HCT116 (cell line): ENCODE measurements at regions not wholly inside any gene's neighbourhood (a gene's known extent, or its start where the extent isn't known, plus 50 kb on each side); places are given as distances from the start of the nearest gene placed in this dataset.

ENCODE experiments used
- ATAC-seq: fragments of 200-7000 bp; cut with Tn5 transposase; 2 replicates; pipeline ENCODE4 v1.9.1; 2020; ENCODE audit warnings: mild to moderate bottlenecking, moderate library complexity
- BruUV-seq: library from RNA; stranded (reverse); fragments of 400-500 nt; replicated peaks from 2 replicates; lab custom pipeline; 2021; lab: Mats Ljungman, UMichigan
- CTCF ChIA-PET: fragments of 300-600 bp; sonication (Branson Sonifier 250); formaldehyde crosslinking; loops from one replicate; lab custom pipeline; 2021; ENCODE audit warnings: antibody characterized with exemption; lab: Charles Lee
- POLR2A ChIA-PET: fragments of 300-600, 350-600 bp; sonication (Branson Sonifier 250); formaldehyde crosslinking; loops from one replicate; lab custom pipeline; 2021; ENCODE audit warnings: antibody characterized with exemption; lab: Charles Lee
- RAD21 ChIA-PET, 2 experiments: fragments of 300-600 bp; sonication (Branson Sonifier 250); formaldehyde crosslinking; loops; one replicate each; lab custom pipeline; 2023; ENCODE audit warnings: low total read pairs in 2 of 2; ENCODE audit not compliant: uncharacterized antibody in 2 of 2, unreplicated experiment in 2 of 2, low non-redundant PET in 1 of 2; lab: Charles Lee
- DNase-seq: peaks from one replicate; pipeline ENCODE4 v3.0.0-alpha.2; 2010; ENCODE audit warnings: low read depth, low spot score
- H2AFZ ChIP-seq: fragments of 200-600 bp; shearing (Covaris generic), sonication (generic); 2 replicates; pipeline ENCODE4 v1.6.1; 2017; ENCODE audit warnings: low read depth, mixed run types, mixed read lengths, antibody characterized with exemption, low read length; ENCODE audit not compliant: poor library complexity, severe bottlenecking
- H3K27ac ChIP-seq: 2 replicates; pipeline ENCODE4 v1.5.1; 2012; ENCODE audit warnings: low read depth, low read length
- H3K27me3 ChIP-seq: fragments of 200-600 bp; sonication (generic); 2 replicates; pipeline ENCODE4 v1.6.1; 2016; ENCODE audit warnings: mixed run types, low read length, mixed read lengths; ENCODE audit not compliant: insufficient read depth
- H3K36me3 ChIP-seq, 2 experiments: fragments of 200-500 bp in 1 of 2; fragments of 200-600 bp in 1 of 2; sonication (Bioruptor generic) in 1 of 2; sonication (generic) in 1 of 2; 2 replicates each; pipeline versions ENCODE4 v1.5.1 to v1.6.1; 2014 to 2016; ENCODE audit warnings: low read length in 2 of 2, inconsistent platforms in 1 of 2, mixed read lengths in 1 of 2, mixed run types in 1 of 2; ENCODE audit not compliant: insufficient read depth in 2 of 2, control insufficient read depth in 1 of 2
- H3K4me1 ChIP-seq, 2 experiments: fragments of 200-600 bp in 1 of 2; sonication (generic) in 1 of 2; 2 replicates each; pipeline versions ENCODE4 v1.5.1 to v1.6.1; 2012 to 2017; ENCODE audit warnings: low read length in 2 of 2, inconsistent platforms in 1 of 2, mild to moderate bottlenecking in 1 of 2, mixed read lengths in 1 of 2, mixed run types in 1 of 2, moderate library complexity in 1 of 2; ENCODE audit not compliant: insufficient read depth in 2 of 2, control insufficient read depth in 1 of 2
- H3K4me2 ChIP-seq: fragments of 200-600 bp; sonication (generic); 2 replicates; pipeline ENCODE4 v1.6.1; 2017; ENCODE audit warnings: mixed run types, low read length, mixed read lengths
- H3K4me3 ChIP-seq, 2 experiments: fragments of 200-600 bp in 1 of 2; sonication (generic) in 1 of 2; replicated peaks in 1 of 2; 2 replicates each; pipeline ENCODE4 v1.5.1; 2011 to 2016; ENCODE audit warnings: low read length in 2 of 2, control low read depth in 1 of 2, low read depth in 1 of 2, mild to moderate bottlenecking in 1 of 2, mixed read lengths in 1 of 2, mixed run types in 1 of 2
- H3K79me2 ChIP-seq: fragments of 200-600 bp; sonication (generic); 2 replicates; pipeline ENCODE4 v1.6.1; 2017; ENCODE audit warnings: mild to moderate bottlenecking, mixed run types, low read length, moderate library complexity, mixed read lengths; ENCODE audit not compliant: insufficient read depth
- H3K9ac ChIP-seq: fragments of 200-600 bp; sonication (generic); 2 replicates; pipeline ENCODE4 v1.6.1; 2016; ENCODE audit warnings: low read length, mixed read lengths
- H3K9me2 ChIP-seq: fragments of 200-600 bp; sonication (generic), shearing (Covaris generic); 2 replicates; pipeline ENCODE4 v1.6.1; 2017; ENCODE audit warnings: mixed run types, mild to moderate bottlenecking, moderate library complexity; ENCODE audit not compliant: insufficient read depth
- H3K9me3 ChIP-seq, 2 experiments: fragments of 200-500 bp in 1 of 2; fragments of 200-600 bp in 1 of 2; sonication (Bioruptor generic) in 1 of 2; sonication (generic) in 1 of 2; 2 replicates each; pipeline ENCODE4 v1.6.1; 2014 to 2017; ENCODE audit warnings: low read length in 2 of 2, mixed read lengths in 2 of 2, inconsistent platforms in 1 of 2, low read depth in 1 of 2, mild to moderate bottlenecking in 1 of 2, mixed run types in 1 of 2, moderate library complexity in 1 of 2; ENCODE audit not compliant: control insufficient read depth in 1 of 2, insufficient read depth in 1 of 2
- H4K20me1 ChIP-seq: fragments of 200-600 bp; sonication (generic), shearing (Covaris generic); 2 replicates; pipeline ENCODE4 v1.6.1; 2017; ENCODE audit warnings: mixed run types, mild to moderate bottlenecking, moderate library complexity; ENCODE audit not compliant: insufficient read depth
- CEBPB ChIP-seq: IDR thresholded peaks from 2 replicates; pipeline ENCODE4 v1.6.1; 2012; ENCODE audit warnings: low read depth
- EGR1 ChIP-seq: IDR thresholded peaks from 2 replicates; pipeline ENCODE4 v1.6.1; 2012; ENCODE audit warnings: low read depth
- EZH2 ChIP-seq: fragments of 200-600 bp; sonication (generic); IDR thresholded peaks from 2 replicates; pipeline ENCODE4 v1.6.1; 2017; ENCODE audit warnings: antibody characterized with exemption, mixed run types
- FOSL1 ChIP-seq: IDR thresholded peaks from 2 replicates; pipeline ENCODE4 v1.6.1; 2012; ENCODE audit warnings: low read depth
- JUND ChIP-seq: IDR thresholded peaks from 2 replicates; pipeline ENCODE4 v1.6.1; 2012
- POLR2A ChIP-seq: IDR thresholded peaks from 2 replicates; pipeline ENCODE4 v1.7.0; 2011; ENCODE audit warnings: borderline replicate concordance; ENCODE audit not compliant: insufficient read depth, insufficient read length; ENCODE audit errors: extremely low read depth
- RAD21 ChIP-seq: IDR thresholded peaks from 2 replicates; pipeline ENCODE4 v1.6.1; 2012; ENCODE audit warnings: low read depth, mild to moderate bottlenecking
- SP1 ChIP-seq: IDR thresholded peaks from 2 replicates; pipeline ENCODE4 v1.6.1; 2012; ENCODE audit warnings: low read depth
- SRF ChIP-seq: IDR thresholded peaks from 2 replicates; pipeline ENCODE4 v1.6.1; 2012; ENCODE audit warnings: low read depth
- TCF7L2 ChIP-seq: IDR thresholded peaks from 2 replicates; pipeline ENCODE4 v1.7.0; 2011; ENCODE audit warnings: borderline replicate concordance, inconsistent platforms; ENCODE audit not compliant: insufficient read depth, insufficient read length; ENCODE audit errors: extremely low read depth
- YY1 ChIP-seq: IDR thresholded peaks from 2 replicates; pipeline ENCODE4 v1.6.1; 2011; ENCODE audit warnings: low read length, low read depth, moderate library complexity, mild to moderate bottlenecking; ENCODE audit not compliant: insufficient replicate concordance; ENCODE audit errors: extremely low read depth
- ZNF274 ChIP-seq: fragments of 200-500 bp; sonication (Bioruptor generic); IDR thresholded peaks from 2 replicates; pipeline ENCODE4 v1.6.1; 2014; ENCODE audit warnings: mild to moderate bottlenecking, low read depth, low read length, inconsistent platforms
- intact Hi-C: fragments of 100-400 bp; cut with micrococcal nuclease; formaldehyde crosslinking; loops from 2 replicates; pipeline ENCODE4 v1.10.0; 2022
- TF ChIP-seq, protein P1 (sequence below): IDR thresholded peaks from 2 replicates; pipeline ENCODE4 v1.6.1; 2012
- TF ChIP-seq, protein P2 (sequence below): IDR thresholded peaks from 2 replicates; pipeline ENCODE4 v1.6.1; 2012
- TF ChIP-seq, protein P3 (sequence below): IDR thresholded peaks from 2 replicates; pipeline ENCODE4 v1.6.1; 2012; ENCODE audit warnings: low read depth

DNA sequence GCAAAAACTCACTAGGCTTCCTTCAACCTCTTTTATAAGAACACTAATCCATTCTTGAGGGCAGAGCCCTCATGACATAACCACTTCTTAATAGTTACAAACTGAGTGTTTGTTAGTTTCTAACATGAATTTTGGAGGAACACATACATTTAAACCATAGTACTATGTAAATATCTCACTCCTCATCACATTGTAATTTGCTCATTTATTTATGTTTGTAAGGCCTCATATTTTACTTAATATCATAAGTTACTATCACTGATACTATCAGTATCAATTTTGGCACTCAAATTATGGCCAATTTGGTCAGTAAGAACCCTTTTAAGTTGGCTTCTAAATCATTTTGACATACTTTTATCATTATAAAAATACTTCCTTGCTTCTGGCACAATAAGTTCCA, 603.1 kb downstream of the ZEB2 start:
- no peak for ATAC-seq
- H3K27ac ChIP-seq, result no peak overlapping the region
- H3K9me3 ChIP-seq, result 0 out of 4 replicates have a peak, but pooled peaks cover 6 to 7% of the 10 kb centered on the region in 2 experiments
- no peaks in the 10 kb centered on the region for H3K36me3 ChIP-seq
- no peak for DNase-seq
- ChIA-PET CTCF (no interaction called here), POLR2A (no interaction called here)
- no peak overlapping the region for H3K9ac ChIP-seq
- H3K4me1 ChIP-seq, result no peaks in the 10 kb centered on the region
- intact Hi-C loops, result no loop called here
- H3K79me2 ChIP-seq, result no peaks in the 10 kb centered on the region
- no TSS peak for BruUV-seq
- no peak overlapping the region for H3K4me3 ChIP-seq
- TF ChIP-seq EGR1 (no peak), SRF (no peak), YY1 (no peak), EZH2 (no peak), JUND (no peak), ZNF274 (no peak), SP1 (no peak), CEBPB (no peak), POLR2A (no peak), TCF7L2 (no peak), FOSL1 (no peak), RAD21 (no peak)
- TF ChIP-seq, protein P1, sequence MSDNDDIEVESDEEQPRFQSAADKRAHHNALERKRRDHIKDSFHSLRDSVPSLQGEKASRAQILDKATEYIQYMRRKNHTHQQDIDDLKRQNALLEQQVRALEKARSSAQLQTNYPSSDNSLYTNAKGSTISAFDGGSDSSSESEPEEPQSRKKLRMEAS, result no peak
- TF ChIP-seq, protein P2, sequence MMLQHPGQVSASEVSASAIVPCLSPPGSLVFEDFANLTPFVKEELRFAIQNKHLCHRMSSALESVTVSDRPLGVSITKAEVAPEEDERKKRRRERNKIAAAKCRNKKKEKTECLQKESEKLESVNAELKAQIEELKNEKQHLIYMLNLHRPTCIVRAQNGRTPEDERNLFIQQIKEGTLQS, result no peak
- TF ChIP-seq, protein P3, sequence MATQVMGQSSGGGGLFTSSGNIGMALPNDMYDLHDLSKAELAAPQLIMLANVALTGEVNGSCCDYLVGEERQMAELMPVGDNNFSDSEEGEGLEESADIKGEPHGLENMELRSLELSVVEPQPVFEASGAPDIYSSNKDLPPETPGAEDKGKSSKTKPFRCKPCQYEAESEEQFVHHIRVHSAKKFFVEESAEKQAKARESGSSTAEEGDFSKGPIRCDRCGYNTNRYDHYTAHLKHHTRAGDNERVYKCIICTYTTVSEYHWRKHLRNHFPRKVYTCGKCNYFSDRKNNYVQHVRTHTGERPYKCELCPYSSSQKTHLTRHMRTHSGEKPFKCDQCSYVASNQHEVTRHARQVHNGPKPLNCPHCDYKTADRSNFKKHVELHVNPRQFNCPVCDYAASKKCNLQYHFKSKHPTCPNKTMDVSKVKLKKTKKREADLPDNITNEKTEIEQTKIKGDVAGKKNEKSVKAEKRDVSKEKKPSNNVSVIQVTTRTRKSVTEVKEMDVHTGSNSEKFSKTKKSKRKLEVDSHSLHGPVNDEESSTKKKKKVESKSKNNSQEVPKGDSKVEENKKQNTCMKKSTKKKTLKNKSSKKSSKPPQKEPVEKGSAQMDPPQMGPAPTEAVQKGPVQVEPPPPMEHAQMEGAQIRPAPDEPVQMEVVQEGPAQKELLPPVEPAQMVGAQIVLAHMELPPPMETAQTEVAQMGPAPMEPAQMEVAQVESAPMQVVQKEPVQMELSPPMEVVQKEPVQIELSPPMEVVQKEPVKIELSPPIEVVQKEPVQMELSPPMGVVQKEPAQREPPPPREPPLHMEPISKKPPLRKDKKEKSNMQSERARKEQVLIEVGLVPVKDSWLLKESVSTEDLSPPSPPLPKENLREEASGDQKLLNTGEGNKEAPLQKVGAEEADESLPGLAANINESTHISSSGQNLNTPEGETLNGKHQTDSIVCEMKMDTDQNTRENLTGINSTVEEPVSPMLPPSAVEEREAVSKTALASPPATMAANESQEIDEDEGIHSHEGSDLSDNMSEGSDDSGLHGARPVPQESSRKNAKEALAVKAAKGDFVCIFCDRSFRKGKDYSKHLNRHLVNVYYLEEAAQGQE, result no peak
- TF ChIP-seq, all 23 proteins: peak for 0
- H4K20me1 ChIP-seq, result no peaks in the 10 kb centered on the region
- H3K27me3 ChIP-seq, result no peaks in the 10 kb centered on the region
- RAD21 ChIA-PET, result no interaction called here
- no peak overlapping the region for H2AFZ ChIP-seq
- H3K9me2 ChIP-seq, result no peaks in the 10 kb centered on the region
- H3K4me2 ChIP-seq, result no peak overlapping the region
